IPS-NIHi7 (cell line): ENCODE measurements at regions not wholly inside any gene's neighbourhood (a gene's known extent, or its start where the extent isn't known, plus 50 kb on each side); places are given as distances from the start of the nearest gene placed in this dataset.

Source experiments
- DNase-seq: peaks from one replicate; pipeline ENCODE4 v3.0.0; 2012; ENCODE audit warnings: mixed read lengths; ENCODE audit errors: extremely low spot score

DNA sequence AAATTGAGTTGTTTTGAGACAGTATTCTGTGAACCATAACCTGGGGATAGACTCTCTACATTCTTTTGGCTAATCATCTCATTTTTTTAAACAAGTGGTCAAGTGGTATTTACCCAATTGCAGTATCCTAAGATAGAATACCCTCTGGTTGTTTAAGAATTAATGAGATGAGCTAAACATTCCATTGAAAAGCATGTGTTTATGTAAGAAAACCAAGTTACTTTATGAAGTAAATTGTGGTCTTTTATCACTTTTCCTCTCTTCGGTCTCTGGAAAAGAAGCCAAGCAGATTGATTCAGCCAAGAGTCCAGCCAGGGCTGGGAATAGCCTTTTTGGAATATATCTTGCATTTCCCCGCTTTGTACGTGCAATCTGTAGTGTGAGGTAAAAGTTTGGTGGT lies 185.7 kb upstream of the TOPAZ1 start:
- DNase-seq, result no peak

DNA sequence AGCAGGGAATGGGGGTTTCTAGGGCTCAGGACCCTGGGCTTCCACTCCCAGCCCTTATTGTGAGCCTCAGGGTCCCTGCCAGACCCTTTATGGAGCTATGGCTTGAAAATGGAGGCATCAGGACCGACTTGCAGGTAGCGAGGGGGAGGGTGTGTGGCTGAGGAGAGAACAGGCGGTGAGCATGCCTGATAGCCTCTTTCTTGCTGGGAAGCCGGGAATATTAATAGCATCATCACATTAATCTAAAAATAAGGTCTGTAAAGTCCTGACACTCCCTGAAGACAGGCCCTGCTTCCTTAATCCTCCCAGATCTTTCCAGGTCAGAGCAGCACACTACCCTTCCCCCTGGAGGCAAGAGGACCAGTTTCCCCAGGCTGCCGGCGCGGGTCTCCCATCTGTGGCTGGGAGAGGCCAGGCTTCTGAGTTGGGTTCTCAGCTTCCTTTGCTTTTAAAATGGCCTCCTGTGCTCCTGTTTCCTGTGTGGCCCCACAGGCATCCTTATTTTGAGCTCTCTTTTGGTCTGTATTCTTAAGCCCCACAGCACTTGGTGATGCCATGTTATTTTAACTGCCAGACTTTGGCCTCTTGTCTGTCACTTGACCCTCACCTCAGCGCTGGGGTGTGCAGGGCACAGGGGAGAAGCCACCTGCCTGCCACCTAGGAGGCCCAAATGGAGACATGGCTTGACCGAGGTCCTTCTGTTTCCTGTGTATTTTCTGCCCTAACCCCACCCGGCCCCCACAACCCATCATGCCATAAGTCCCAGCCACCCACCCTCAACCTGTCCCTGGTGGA lies 185.0 kb upstream of the TOPAZ1 start:
- no peak for DNase-seq

- DNase-seq, result peak; percentile 51
These were observed 183.4 kb upstream of the TOPAZ1 start for GRCh38 chr3:44058022-44058867.

DNA sequence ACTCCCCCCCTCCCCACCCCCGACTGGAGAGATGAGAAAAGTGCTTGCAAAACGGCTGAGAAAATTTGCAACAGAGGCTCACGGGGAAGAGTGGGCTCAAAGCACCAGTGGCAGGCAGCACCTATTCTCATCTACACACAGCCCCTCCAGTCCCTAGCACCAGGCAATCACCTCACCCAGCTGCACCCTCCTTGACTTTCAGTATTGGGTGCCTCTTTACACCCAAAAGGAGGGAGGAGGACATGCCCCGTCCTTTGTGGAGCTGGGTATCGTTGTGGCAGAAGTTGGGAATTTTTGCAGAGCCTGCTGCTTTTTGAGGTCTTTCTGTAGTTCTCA lies 182.8 kb upstream of the TOPAZ1 start:
- DNase-seq, result no peak

GRCh38 chr3:44060164-44060563 lies 181.5 kb upstream of the TOPAZ1 start:
- no peak for DNase-seq

DNA sequence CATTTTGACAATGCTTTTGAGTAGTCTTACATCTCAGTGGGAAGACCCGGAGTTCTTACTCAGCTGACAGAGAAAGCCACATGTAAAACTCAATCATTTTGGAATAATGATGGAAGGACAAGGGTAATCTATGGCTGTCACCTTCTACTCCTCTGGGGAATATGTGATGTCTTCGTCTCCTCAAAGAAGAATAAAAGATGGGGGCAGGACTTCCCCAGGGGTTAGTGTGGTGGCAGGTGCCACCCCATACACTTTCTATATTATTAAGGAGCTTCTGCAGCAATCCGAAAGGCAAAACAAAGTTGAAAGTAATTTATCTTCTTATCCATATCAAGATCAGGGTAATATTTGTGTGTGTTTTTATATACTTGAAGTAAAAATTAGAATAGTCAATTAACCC lies 180.4 kb upstream of the TOPAZ1 start:
- DNase-seq, result no peak

DNA sequence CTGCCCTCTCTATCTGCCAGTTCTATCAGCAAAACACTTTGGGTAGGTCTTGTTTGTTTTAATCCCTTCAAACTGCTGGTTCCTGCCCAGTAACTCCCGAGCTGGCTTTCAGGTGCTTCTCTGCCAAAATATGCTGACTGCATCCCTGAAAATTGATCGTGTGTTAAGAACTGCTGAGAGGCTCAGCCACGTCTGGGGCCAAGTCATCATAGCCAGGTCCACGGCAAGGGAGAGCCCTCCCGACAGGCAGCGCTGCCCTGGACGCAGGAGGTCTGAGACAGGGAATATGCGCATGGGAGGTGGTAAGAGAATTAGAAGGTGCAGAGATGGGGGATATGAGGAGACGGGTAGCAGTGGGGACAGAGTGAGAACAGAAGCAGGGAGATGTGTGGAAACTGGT lies 179.7 kb upstream of the TOPAZ1 start:
- no peak for DNase-seq

- peak; percentile 53 for DNase-seq
These were observed 176.2 kb upstream of the TOPAZ1 start for GRCh38 chr3:44065311-44066094.

GRCh38 chr3:44066806-44067205 lies 174.9 kb upstream of the TOPAZ1 start:
- no peak for DNase-seq

DNA sequence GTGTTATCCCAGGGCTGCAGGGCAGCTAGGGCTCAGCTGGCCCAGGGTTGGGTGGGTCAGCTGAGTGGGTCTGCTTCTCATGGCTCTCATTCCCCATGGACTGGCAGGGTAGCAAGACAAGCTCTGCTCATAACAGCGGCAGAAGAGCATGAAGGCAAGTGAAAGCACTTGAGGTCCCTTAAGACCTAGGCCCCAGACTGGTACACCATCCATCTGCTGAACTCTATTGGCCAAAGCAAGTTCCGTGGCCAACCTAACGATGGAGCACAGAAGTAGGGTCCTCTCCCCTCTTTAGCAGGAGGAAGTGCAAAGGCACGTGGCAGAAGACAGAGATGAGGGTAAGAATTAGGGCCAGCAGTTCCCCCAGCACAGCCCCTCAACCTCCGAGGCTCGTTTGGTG lies 174.3 kb upstream of the TOPAZ1 start:
- no peak for DNase-seq

DNA sequence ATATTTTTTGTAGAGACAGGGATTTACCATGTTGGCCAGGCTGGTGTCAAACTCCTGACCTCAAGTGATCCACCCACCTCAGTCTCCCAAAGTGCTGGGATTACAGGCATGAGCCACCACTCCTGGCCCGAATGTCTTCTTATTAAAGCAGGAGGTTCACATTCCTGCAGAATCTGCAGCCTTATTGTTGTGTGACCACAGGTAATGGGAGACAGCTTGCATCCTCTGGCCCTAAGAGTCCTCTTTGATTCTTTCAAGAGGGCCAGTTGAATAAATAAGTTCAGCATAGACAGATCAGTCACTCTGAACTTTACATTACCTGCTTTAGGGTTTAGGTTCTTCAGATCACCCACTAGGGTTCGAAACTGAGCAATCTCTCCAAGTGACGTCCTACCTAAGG lies 172.9 kb upstream of the TOPAZ1 start:
- no peak for DNase-seq

DNA sequence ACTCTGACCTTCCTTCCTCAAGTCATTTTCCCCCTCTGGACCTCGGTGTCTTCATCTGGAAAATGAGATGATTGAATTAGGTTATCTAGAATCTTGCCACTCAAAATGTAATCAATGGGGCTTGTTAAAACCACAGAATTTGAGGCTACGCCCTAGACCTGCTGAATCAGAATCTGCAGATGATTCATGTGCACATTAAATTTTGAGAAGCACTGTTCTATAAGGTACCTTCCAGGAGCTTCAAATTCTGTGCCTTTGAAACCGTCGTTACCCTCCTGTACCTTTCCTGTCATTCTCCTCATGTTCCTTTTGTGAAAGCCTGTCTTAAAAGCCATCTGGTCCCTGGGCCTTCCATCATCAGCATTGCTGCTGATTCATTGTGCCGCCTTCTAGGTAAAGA lies 172.4 kb upstream of the TOPAZ1 start:
- no peak for DNase-seq

GRCh38 chr3:44070841-44071546 lies 170.7 kb upstream of the TOPAZ1 start:
- no peak for DNase-seq

- no peak for DNase-seq
These were observed 168.8 kb upstream of the TOPAZ1 start for GRCh38 chr3:44072601-44073540.

DNA sequence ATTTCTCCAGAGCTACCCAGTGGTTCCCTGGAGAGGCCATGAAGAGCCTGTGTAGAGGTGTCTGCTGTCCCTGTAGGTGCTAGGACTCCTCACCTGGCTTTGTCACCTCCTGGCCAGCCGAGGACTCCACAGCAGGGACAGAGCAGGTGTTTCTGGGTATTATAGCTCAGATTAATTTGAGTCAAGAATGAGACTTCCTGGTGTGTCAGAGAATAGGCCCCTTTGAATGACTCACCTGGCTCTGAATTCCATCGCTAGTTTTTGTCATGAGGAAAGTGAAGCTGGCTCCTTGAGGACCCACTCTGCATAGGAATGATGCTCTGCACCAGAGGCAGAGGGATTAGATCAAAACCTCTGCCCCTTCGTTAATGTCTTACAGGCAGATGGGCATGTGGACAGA lies 167.5 kb upstream of the TOPAZ1 start:
- DNase-seq, result peak; percentile 43

DNA sequence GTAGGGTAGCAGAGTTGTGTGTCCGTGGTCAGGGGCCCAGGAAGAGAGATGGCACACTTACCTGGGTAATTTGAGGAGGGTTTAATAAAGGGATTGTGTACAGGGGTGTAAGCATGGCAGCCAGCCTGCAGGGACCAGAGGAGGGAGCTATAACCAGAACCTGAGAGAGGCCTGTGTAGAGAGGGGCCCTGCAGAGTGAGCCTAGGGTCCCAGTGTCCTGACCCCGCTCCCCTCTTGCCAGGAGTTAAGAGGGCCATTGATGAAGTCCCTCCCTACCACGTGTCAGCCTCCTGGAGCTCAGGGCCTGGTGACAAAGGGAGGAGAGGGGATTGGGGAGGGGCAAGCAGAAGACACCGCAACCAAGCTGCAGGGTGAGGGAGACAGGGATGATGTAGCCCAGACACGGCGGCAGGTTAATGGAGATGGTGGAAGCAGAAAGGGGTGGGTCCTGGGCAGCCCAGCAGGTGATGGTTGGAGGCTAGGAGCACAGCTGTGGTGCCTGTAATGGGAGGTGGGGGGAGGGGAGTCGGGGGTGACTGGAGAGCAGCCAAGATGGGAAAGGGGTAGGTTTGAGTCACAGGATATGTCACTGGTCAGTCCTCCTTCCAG lies 165.4 kb upstream of the TOPAZ1 start:
- DNase-seq, result peak; percentile 27

GRCh38 chr3:44077267-44077666 lies 164.4 kb upstream of the TOPAZ1 start:
- DNase-seq, result peak; percentile 49

- DNase-seq, result no peak
These were observed 162.8 kb upstream of the TOPAZ1 start for GRCh38 chr3:44078863-44079262.

DNA sequence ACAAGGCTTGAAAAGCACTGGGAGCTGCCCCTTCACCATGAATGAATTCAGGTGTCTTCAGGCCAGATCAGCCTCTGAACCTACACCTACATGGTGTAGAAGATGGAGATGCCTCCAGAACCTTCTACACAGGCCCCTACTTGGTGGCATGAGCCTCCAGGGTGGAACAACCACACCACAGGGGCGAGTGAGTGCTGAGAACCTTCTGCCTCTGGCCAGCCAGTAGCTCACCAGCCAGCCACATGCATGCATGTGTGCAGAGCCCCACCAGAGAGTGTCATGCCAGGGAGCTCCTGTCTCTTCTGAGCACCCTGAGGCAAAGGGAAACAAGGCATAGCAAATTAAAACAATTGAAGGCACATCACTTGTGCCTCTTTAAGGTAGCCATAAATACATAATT lies 161.8 kb upstream of the TOPAZ1 start:
- DNase-seq, result no peak

DNA sequence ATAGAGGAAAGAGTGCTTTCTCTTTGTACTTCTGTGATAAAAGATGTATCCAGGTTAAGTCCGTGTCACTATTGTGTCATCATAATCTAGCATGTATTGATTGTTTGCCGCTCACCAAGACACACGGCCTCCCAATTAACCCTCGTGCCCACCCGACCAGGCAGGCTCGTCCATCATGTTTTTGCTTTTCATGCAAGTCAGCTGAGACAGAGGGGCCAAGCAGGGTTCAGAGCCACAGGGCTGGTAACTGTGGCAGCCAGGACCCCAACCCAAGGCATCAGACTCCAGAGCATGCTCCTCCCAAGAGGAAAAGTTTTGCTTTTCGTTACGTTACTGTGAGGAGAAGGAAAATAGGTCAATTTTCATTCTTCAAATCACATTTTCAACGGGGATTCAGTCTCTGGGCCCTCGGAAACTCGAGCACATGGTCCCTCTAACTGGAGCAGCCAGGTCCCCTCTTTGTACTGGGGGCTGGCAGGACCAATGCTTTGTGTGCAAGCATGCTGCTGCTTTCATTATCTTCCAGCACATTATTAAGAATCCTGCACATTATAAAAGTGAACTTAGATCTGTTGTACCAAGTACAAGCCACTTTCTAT lies 161.1 kb upstream of the TOPAZ1 start:
- DNase-seq, result no peak
